ENCODE measurements at regions not wholly inside any gene's neighbourhood (a gene's known extent, or its start where the extent isn't known, plus 50 kb on each side); places are given as distances from the start of the nearest gene placed in this dataset.

DNA sequence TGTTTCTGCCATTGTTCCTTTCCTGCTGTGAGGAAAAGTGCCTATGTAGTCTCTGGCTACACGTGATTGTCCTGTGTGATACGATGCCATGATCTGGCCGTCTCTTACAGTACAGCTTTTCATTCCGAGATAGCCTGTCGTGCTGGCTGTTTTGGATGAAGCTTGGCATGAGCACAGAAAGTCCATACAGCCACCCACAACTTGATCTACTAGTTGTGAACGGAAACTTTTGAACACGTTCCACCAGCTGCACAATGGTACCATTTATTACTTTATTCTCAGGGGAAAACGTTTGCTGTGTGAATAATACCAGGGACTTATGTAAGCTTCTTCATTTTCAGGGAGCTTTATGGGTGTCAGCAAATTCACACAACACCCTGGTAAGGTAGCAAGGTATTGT lies 217.6 kb upstream of the ANKRD55 start:
- DNase-seq (ENCODE audit: low spot score) = no peak
- Histone ChIP-seq H3K4me1 (no peaks in the 10 kb centered on the region), H3K36me3 (no peaks in the 10 kb centered on the region), H3K4me3 (no peak overlapping the region), H3K27ac (no peak overlapping the region), H3K9me3 (no peaks in the 10 kb centered on the region), H3K27me3 (no peaks in the 10 kb centered on the region)
- TF ChIP-seq CTCF (IDR thresholded peaks at IDR 0.05) = no peak

DNA sequence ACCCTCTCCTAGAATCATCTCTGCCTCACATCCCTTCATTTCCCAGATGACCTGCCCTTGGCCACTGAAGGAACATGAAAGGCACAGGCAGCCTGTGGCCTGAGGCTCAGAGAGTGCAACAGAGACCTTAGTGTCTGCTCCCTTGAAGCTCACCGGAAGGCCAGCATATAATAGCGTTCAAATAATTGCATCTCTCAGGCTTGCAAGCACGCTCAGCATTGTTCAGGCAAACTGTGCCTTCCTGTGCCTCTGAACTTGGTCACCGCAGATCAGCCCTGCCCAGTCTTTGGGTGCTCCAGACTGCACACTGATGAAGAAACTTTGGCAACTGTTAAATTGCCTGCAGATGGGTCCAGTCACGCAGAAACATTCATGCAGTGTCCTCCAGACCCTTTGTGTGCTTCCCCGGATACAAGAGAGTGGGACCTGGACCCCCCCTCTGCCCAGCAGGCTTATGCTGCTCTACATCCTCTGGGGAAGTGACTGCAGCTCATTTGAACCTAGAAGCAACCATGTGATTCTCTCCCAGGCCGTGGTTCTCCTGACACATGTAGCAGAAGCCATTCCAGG lies 216.0 kb upstream of the ANKRD55 start:
- H3K27me3 ChIP-seq = no peaks in the 10 kb centered on the region
- H3K27ac ChIP-seq = no peak overlapping the region
- no peaks in the 10 kb centered on the region for H3K4me1 ChIP-seq
- no peaks in the 10 kb centered on the region for H3K36me3 ChIP-seq
- no peaks in the 10 kb centered on the region for H3K9me3 ChIP-seq
- DNase-seq (ENCODE audit: low spot score) = no peak
- no peak overlapping the region for H3K4me3 ChIP-seq
- TF ChIP-seq CTCF (IDR thresholded peaks at IDR 0.05) = no peak

DNA sequence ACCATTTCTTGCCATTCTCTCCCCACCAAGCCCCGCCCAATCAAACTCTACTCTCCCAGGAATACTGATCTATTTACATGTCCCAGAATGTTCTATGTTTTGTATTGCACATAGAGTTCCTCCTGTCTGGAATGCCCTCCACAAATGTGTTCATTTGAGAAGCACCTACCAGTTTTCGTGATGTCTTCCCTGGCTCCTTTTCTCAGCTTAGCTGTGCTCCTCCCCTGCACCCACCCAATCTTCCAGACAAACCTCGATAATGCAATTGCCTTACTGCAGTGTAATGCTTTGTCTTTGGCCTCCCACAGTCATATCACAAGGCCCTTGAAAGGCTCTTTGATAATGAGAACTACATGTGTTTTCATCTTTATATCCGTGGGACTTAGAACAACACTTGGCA lies 214.5 kb upstream of the ANKRD55 start:
- Histone ChIP-seq H3K36me3 (no peaks in the 10 kb centered on the region), H3K9me3 (no peaks in the 10 kb centered on the region), H3K27ac (no peak overlapping the region), H3K27me3 (no peaks in the 10 kb centered on the region), H3K4me3 (no peak overlapping the region), H3K4me1 (no peaks in the 10 kb centered on the region)
- TF ChIP-seq CTCF (IDR thresholded peaks at IDR 0.05) = no peak
- no peak for DNase-seq (ENCODE audit: low spot score)

GRCh38 chr5:56447232-56447631 lies 214.1 kb upstream of the ANKRD55 start:
- Histone ChIP-seq H3K27ac (no peak overlapping the region), H3K9me3 (no peaks in the 10 kb centered on the region), H3K4me1 (no peaks in the 10 kb centered on the region), H3K27me3 (no peaks in the 10 kb centered on the region), H3K36me3 (no peaks in the 10 kb centered on the region), H3K4me3 (no peak overlapping the region)
- no peak for DNase-seq (ENCODE audit: low spot score)
- TF ChIP-seq CTCF (IDR thresholded peaks at IDR 0.05) = no peak

DNA sequence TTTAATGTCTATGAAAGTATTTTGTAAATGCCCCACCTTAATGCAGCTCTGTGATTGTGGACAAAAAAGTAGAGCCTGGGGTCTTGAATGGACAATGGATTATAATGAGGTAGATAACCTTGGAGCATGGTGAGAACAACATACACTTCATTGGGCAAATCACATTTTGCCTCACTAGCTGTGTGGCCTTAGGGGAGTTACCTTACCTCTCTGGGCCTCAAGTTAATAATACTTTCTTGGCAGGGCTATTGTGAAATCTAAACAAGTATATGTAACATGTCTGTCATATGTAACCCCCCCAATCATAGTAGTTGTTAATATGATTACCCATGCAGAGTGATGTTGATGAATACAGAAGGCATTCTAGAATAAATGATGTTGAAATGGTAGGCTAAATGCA lies 213.6 kb upstream of the ANKRD55 start:
- no peaks in the 10 kb centered on the region for H3K36me3 ChIP-seq
- H3K9me3 ChIP-seq = no peaks in the 10 kb centered on the region
- H3K4me1 ChIP-seq = no peaks in the 10 kb centered on the region
- H3K4me3 ChIP-seq = no peak overlapping the region
- H3K27ac ChIP-seq = no peak overlapping the region
- H3K27me3 ChIP-seq = no peaks in the 10 kb centered on the region
- no peak for DNase-seq (ENCODE audit: low spot score)
- no peak for TF ChIP-seq CTCF (IDR thresholded peaks at IDR 0.05)

DNA sequence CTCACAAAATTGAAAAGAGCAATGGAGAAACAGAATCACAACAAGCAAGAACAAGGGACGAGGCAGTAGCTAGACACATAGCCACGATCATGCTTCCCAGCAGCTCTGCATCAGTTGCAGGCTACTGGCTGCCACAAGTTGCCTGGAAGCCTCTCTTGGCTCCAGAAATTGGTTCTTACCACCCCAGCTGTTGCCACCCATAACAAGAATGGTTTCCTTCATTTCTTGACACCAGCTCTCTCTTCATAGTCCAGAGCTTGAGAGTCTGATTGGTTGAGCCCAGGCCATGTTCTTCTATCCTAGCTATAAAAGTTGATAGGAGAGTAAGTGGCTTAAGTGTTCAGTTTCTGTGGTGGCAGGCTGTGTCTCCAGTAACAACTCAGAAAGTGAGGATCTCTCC lies 210.7 kb upstream of the ANKRD55 start:
- Histone ChIP-seq H3K27ac (no peak overlapping the region), H3K27me3 (no peaks in the 10 kb centered on the region), H3K4me3 (no peak overlapping the region), H3K36me3 (no peaks in the 10 kb centered on the region), H3K9me3 (no peaks in the 10 kb centered on the region), H3K4me1 (no peaks in the 10 kb centered on the region)
- no peak for DNase-seq (ENCODE audit: low spot score)
- TF ChIP-seq CTCF (IDR thresholded peaks at IDR 0.05) = no peak

Measured in right atrium auricular region (tissue), 2 donors.